HepG2 (cell line): ENCODE measurements at regions not wholly inside any gene's neighbourhood (a gene's known extent, or its start where the extent isn't known, plus 50 kb on each side); places are given as distances from the start of the nearest gene placed in this dataset.
"Not testable (repeated sequence)": the region's sequence is repeated elsewhere in the genome, so short reads cannot be mapped to it uniquely, and the experiment has no call there.

Experiments
- ATAC-seq: fragments of 200-7000 bp; cut with Tn5 transposase; 3 replicates; pipeline ENCODE4 v1.9.1; 2020; ENCODE audit warnings: mild to moderate bottlenecking, moderate library complexity
- BruUV-seq: library from RNA; stranded (reverse); fragments of 400-500 nt; replicated peaks from 2 replicates; lab custom pipeline; 2021; lab: Mats Ljungman, UMichigan
- CTCF ChIA-PET: fragments of 300-600 bp; formaldehyde crosslinking; extraction: SDS; loops from one replicate; lab custom pipeline; 2021; ENCODE audit warnings: low total read pairs, inconsistent platforms, low intra/inter-chr PET ratio; lab: Yijun Ruan, JAX
- POLR2A ChIA-PET: fragments of 350-600 bp; sonication (Branson Sonifier 250); formaldehyde crosslinking; loops from one replicate; lab custom pipeline; 2020; ENCODE audit warnings: antibody characterized with exemption, inconsistent platforms; lab: Yijun Ruan, JAX
- DNase-seq: peaks from one replicate; pipeline ENCODE4 v3.0.0-alpha.2; 2015; ENCODE audit warnings: low spot score
- FAIRE-seq: peaks from 3 replicates; lab custom pipeline; 2011; peaks lifted over from hg19 to GRCh38; lab: Jason Lieb, UNC
- H2AFZ ChIP-seq: one replicate; pipeline ENCODE4 v1.6.1; 2011; ENCODE audit warnings: low read length, inconsistent platforms
- H3K27ac ChIP-seq: fragments of 300-600 bp; 3 replicates; pipeline ENCODE4 v1.8.0; 2011; ENCODE audit warnings: mixed run types, mild to moderate bottlenecking, mixed read lengths, low read length, inconsistent platforms; ENCODE audit not compliant: insufficient read depth; ENCODE audit errors: extremely low read length
- H3K27me3 ChIP-seq, 2 experiments: fragments of 200-600 bp in 1 of 2; 2 replicates in 1 of 2; 3 replicates in 1 of 2; pipeline versions ENCODE4 v1.6.0 to v1.8.0; 2011; ENCODE audit warnings: low read length in 2 of 2, mild to moderate bottlenecking in 2 of 2, moderate library complexity in 2 of 2, inconsistent platforms in 1 of 2; ENCODE audit not compliant: insufficient read depth in 2 of 2, control insufficient read depth in 1 of 2
- H3K36me3 ChIP-seq, 2 experiments: fragments of 200-600 bp in 1 of 2; replicated peaks in 1 of 2; 2 replicates in 1 of 2; 3 replicates in 1 of 2; pipeline versions ENCODE4 v1.5.1 to v1.8.0; 2011; ENCODE audit warnings: low read length in 2 of 2, inconsistent platforms in 1 of 2; ENCODE audit not compliant: insufficient read depth in 2 of 2, control insufficient read depth in 1 of 2
- H3K4me1 ChIP-seq: 2 replicates; pipeline ENCODE4 v1.5.1; 2012; ENCODE audit warnings: low read length, inconsistent platforms; ENCODE audit not compliant: insufficient read depth
- H3K4me2 ChIP-seq: 2 replicates; pipeline ENCODE4 v1.6.0; 2011; ENCODE audit warnings: low read depth, low read length, inconsistent platforms
- H3K4me3 ChIP-seq, 3 experiments: fragments of 200-600 bp in 1 of 3; sonication (generic), shearing (Covaris generic) in 1 of 3; replicated peaks in 1 of 3; 2 replicates each; pipeline ENCODE4 v1.5.1; 2011 to 2016; ENCODE audit warnings: low read length in 3 of 3, inconsistent platforms in 2 of 3, low read depth in 2 of 3, mild to moderate bottlenecking in 2 of 3, control low read depth in 1 of 3, mixed read lengths in 1 of 3; ENCODE audit not compliant: insufficient read depth in 1 of 3
- H3K79me2 ChIP-seq: one replicate; pipeline ENCODE4 v1.6.1; 2011; ENCODE audit warnings: low read length, inconsistent platforms; ENCODE audit not compliant: insufficient read depth
- H3K9ac ChIP-seq: 2 replicates; pipeline ENCODE4 v1.6.0; 2011; ENCODE audit warnings: mild to moderate bottlenecking, low read depth, low read length, inconsistent platforms; ENCODE audit not compliant: insufficient read depth
- H3K9me3 ChIP-seq: 2 replicates; pipeline ENCODE4 v1.5.1; 2012; ENCODE audit warnings: mild to moderate bottlenecking, low read length
- H4K20me1 ChIP-seq: 2 replicates; pipeline ENCODE4 v1.6.0; 2011; ENCODE audit warnings: inconsistent platforms, mild to moderate bottlenecking, low read length, moderate library complexity; ENCODE audit not compliant: insufficient read depth
- HNRNPK ChIP-seq: fragments of 200-400 bp; formaldehyde crosslinking; IDR thresholded peaks from 2 replicates; pipeline ENCODE4 v1.6.1; 2018; ENCODE audit warnings: low read length, low read depth, moderate library complexity, mild to moderate bottlenecking; ENCODE audit not compliant: poor library complexity, severe bottlenecking
- HOMEZ ChIP-seq: IDR thresholded peaks from 2 replicates; pipeline ENCODE4 v1.6.1; 2016; ENCODE audit warnings: low read depth
- MEIS1 ChIP-seq: sonication (generic); formaldehyde crosslinking; IDR thresholded peaks from 2 replicates; pipeline ENCODE4 v1.9.0; 2021; ENCODE audit warnings: mild to moderate bottlenecking, missing genetic modification reagents, moderate library complexity, borderline replicate concordance
- MXD4 ChIP-seq: IDR thresholded peaks from 2 replicates; pipeline ENCODE4 v1.6.1; 2016; ENCODE audit warnings: mild to moderate bottlenecking, missing biosample characterization, missing genetic modification reagents
- PCBP1 ChIP-seq: fragments of 200-400 bp; formaldehyde crosslinking; IDR thresholded peaks from 2 replicates; pipeline ENCODE4 v1.6.1; 2017; ENCODE audit warnings: mild to moderate bottlenecking, low read depth, low read length, borderline replicate concordance
- STAT5B ChIP-seq: sonication (generic); formaldehyde crosslinking; IDR thresholded peaks from 2 replicates; pipeline ENCODE4 v1.4.0; 2020; ENCODE audit warnings: missing genetic modification reagents
- TAF15 ChIP-seq: fragments of 200-400 bp; formaldehyde crosslinking; IDR thresholded peaks from one replicate; pipeline ENCODE4 v1.6.1; 2018; ENCODE audit warnings: mild to moderate bottlenecking, low read depth, low read length; ENCODE audit not compliant: poor library complexity, severe bottlenecking
- ZNF383 ChIP-seq: sonication (generic); formaldehyde crosslinking; IDR thresholded peaks from 2 replicates; pipeline ENCODE4 v1.4.0; 2020; ENCODE audit warnings: missing genetic modification reagents, mild to moderate bottlenecking, borderline replicate concordance
- ZSCAN9 ChIP-seq: IDR thresholded peaks from 2 replicates; pipeline ENCODE4 v1.6.1; 2016; ENCODE audit warnings: borderline replicate concordance
- WGBS: methylation state at CpG from one replicate; pipeline ENCODE4 v1.1.6; 2017; ENCODE audit warnings: low lambda C conversion rate; 5-methylcytosine and 5-hydroxymethylcytosine counted together
- in situ Hi-C: cut with HindIII; loops from 2 replicates; pipeline ENCODE4 v1.10.0; 2017; ENCODE audit warnings: low pct_unique_long_range_greater_than_20kb; ENCODE audit not compliant: extremely low pct_ligation_motif_present
- intact Hi-C: fragments of 100-400 bp; cut with micrococcal nuclease; formaldehyde crosslinking; loops from one replicate; pipeline ENCODE4 v1.10.0; 2022; ENCODE audit not compliant: unreplicated experiment

GRCh38 chr6:112478036-112478435 lies 130.9 kb downstream of the RFPL4B start:
- no peak for ATAC-seq
- Histone ChIP-seq H3K27me3 (no peaks in the 10 kb centered on the region), H4K20me1 (no peaks in the 10 kb centered on the region), H3K9ac (no peak overlapping the region), H3K4me3 (no peak overlapping the region), H3K4me2 (no peak overlapping the region), H2AFZ (no peak overlapping the region)
- ChIA-PET CTCF (no interaction called here), POLR2A (no interaction called here)
- DNase-seq, result no peak
- 2% methylated on average over 2 of the region's 2 CpGs for WGBS
- TF ChIP-seq TAF15 (no peak), STAT5B (CRISPR knock-in tag) (no peak), HOMEZ (CRISPR knock-in tag) (no peak), MEIS1 (CRISPR knock-in tag) (no peak), ZNF383 (CRISPR knock-in tag) (no peak), ZSCAN9 (CRISPR knock-in tag) (no peak), MXD4 (CRISPR knock-in tag) (no peak)
- TF ChIP-seq, all 625 proteins: peak for 0
- BruUV-seq, result no TSS peak
- no peaks in the 10 kb centered on the region for H3K4me1 ChIP-seq
- no peak for FAIRE-seq
- in situ Hi-C loops (no loop called here), intact Hi-C loops (no loop called here)
- H3K36me3 ChIP-seq, result no peaks in the 10 kb centered on the region
- H3K9me3 ChIP-seq, result no peaks in the 10 kb centered on the region
- H3K79me2 ChIP-seq, result no peaks in the 10 kb centered on the region
- no peak overlapping the region for H3K27ac ChIP-seq

GRCh38 chr6:112479975-112480374 lies 132.8 kb downstream of the RFPL4B start:
- ATAC-seq, H3K9me3 ChIP-seq, BruUV-seq, H3K4me2 ChIP-seq, FAIRE-seq, POLR2A ChIA-PET, DNase-seq, H4K20me1 ChIP-seq, H3K4me3 ChIP-seq, H2AFZ ChIP-seq, H3K27ac ChIP-seq, H3K79me2 ChIP-seq, H3K9ac ChIP-seq, CTCF ChIA-PET, intact Hi-C loops, H3K27me3 ChIP-seq, H3K4me1 ChIP-seq, in situ Hi-C loops, H3K36me3 ChIP-seq: not testable (repeated sequence)
- TF ChIP-seq HNRNPK (peak; percentile 53), PCBP1 (0 out of 2 replicates have a peak, but pooled peaks have one; percentile 31)
- WGBS, result 5% methylated on average over 5 of the region's 5 CpGs
